ENCODE measurements at regions not wholly inside any gene's neighbourhood (a gene's known extent, or its start where the extent isn't known, plus 50 kb on each side); places are given as distances from the start of the nearest gene placed in this dataset.
"Not testable (repeated sequence)": the region's sequence is repeated elsewhere in the genome, so short reads cannot be mapped to it uniquely, and the experiment has no call there.

- no peak for ATAC-seq
Measured at GRCh38 chr18:4589056-4589800, 134.1 kb upstream of the DLGAP1 start.

GRCh38 chr18:4587204-4587603, 132.1 kb upstream of the DLGAP1 start:
- ATAC-seq (no peak), DNase-seq (no peak)
- intact Hi-C loops (cut with micrococcal nuclease) = no loop called here

More at GRCh38 chr18:4589056-4589800, 134.1 kb upstream of the DLGAP1 start:
- no peak for DNase-seq
- intact Hi-C loops (cut with micrococcal nuclease) = no loop called here

GRCh38 chr18:4586731-4587130, 131.6 kb upstream of the DLGAP1 start:
- ATAC-seq = no peak
- intact Hi-C loops (cut with micrococcal nuclease) = no loop called here
- DNase-seq = no peak

GRCh38 chr18:4582431-4583335, 127.6 kb upstream of the DLGAP1 start:
- DNase-seq (no peak), ATAC-seq (no peak)
- intact Hi-C loops (cut with micrococcal nuclease) = no loop called here

GRCh38 chr18:4581966-4582365, 126.9 kb upstream of the DLGAP1 start:
- intact Hi-C loops (cut with micrococcal nuclease) = no loop called here
- DNase-seq = no peak
- no peak for ATAC-seq

GRCh38 chr18:4578449-4578848, 123.3 kb upstream of the DLGAP1 start:
- DNase-seq = no peak
- intact Hi-C loops (cut with micrococcal nuclease) = no loop called here
- ATAC-seq = no peak

GRCh38 chr18:4573735-4574134, 118.6 kb upstream of the DLGAP1 start:
- intact Hi-C loops (cut with micrococcal nuclease) = no loop called here
- DNase-seq (no peak), ATAC-seq (no peak)

GRCh38 chr18:4557502-4557901, 102.4 kb upstream of the DLGAP1 start:
- ATAC-seq = no peak
- intact Hi-C loops (cut with micrococcal nuclease) = no loop called here
- DNase-seq = no peak

- ATAC-seq (no peak), DNase-seq (no peak)
- intact Hi-C loops (cut with micrococcal nuclease) = no loop called here
Measured at GRCh38 chr18:4551001-4551360, 95.9 kb upstream of the DLGAP1 start.

- intact Hi-C loops (cut with micrococcal nuclease) = no loop called here
- ATAC-seq (no peak), DNase-seq (no peak)
Measured at GRCh38 chr18:4549164-4549872, 94.2 kb upstream of the DLGAP1 start.

GRCh38 chr18:4547126-4547525, 92.0 kb upstream of the DLGAP1 start:
- intact Hi-C loops (cut with micrococcal nuclease) = no loop called here

GRCh38 chr18:4544142-4544541, 89.0 kb upstream of the DLGAP1 start:
- DNase-seq (no peak), ATAC-seq (no peak)
- intact Hi-C loops (cut with micrococcal nuclease) = no loop called here

More at GRCh38 chr18:4547126-4547525, 92.0 kb upstream of the DLGAP1 start:
- ATAC-seq = no peak
- DNase-seq = no peak

GRCh38 chr18:4543711-4544110, 88.6 kb upstream of the DLGAP1 start:
- no peak for DNase-seq
- intact Hi-C loops (cut with micrococcal nuclease) = no loop called here
- ATAC-seq = no peak

- intact Hi-C loops (cut with micrococcal nuclease) = no loop called here
- DNase-seq (no peak), ATAC-seq (no peak)
Measured at GRCh38 chr18:4541588-4541987, 86.5 kb upstream of the DLGAP1 start.

- ATAC-seq = no peak
- DNase-seq = no peak
Measured at GRCh38 chr18:4536447-4536846, 81.3 kb upstream of the DLGAP1 start.

GRCh38 chr18:4528405-4528804, 73.3 kb upstream of the DLGAP1 start:
- DNase-seq (no peak), ATAC-seq (no peak)
- intact Hi-C loops (cut with micrococcal nuclease) = no loop called here

More at GRCh38 chr18:4536447-4536846, 81.3 kb upstream of the DLGAP1 start:
- intact Hi-C loops (cut with micrococcal nuclease) = no loop called here

GRCh38 chr18:4527826-4528225, 72.7 kb upstream of the DLGAP1 start:
- intact Hi-C loops (cut with micrococcal nuclease); ATAC-seq; DNase-seq: not testable (repeated sequence)

GRCh38 chr18:4524096-4524495, 69.0 kb upstream of the DLGAP1 start:
- DNase-seq (no peak), ATAC-seq (no peak)
- intact Hi-C loops (cut with micrococcal nuclease) = no loop called here

- intact Hi-C loops (cut with micrococcal nuclease) = no loop called here
- DNase-seq (no peak), ATAC-seq (no peak)
Measured at GRCh38 chr18:4511166-4511565, 56.1 kb upstream of the DLGAP1 start.

- ATAC-seq (peak; percentile 49), DNase-seq (no peak)
- intact Hi-C loops (cut with micrococcal nuclease) = no loop called here
Measured at GRCh38 chr18:4510711-4511110, 55.6 kb upstream of the DLGAP1 start.
